DND-41 (cell line): ENCODE measurements at regions not wholly inside any gene's neighbourhood (a gene's known extent, or its start where the extent isn't known, plus 50 kb on each side); places are given as distances from the start of the nearest gene placed in this dataset.

Experiments
- CTCF ChIP-seq: IDR thresholded peaks from 2 replicates; pipeline ENCODE4 v1.5.1; 2012; ENCODE audit warnings: borderline replicate concordance, low read length, moderate library complexity, mild to moderate bottlenecking; ENCODE audit not compliant: poor library complexity, severe bottlenecking; ENCODE audit errors: extremely low read depth
- EZH2 ChIP-seq: IDR thresholded peaks from 3 replicates; pipeline ENCODE4 v1.6.1; 2012; ENCODE audit warnings: borderline replicate concordance, low read depth, mild to moderate bottlenecking, moderate library complexity, low read length, inconsistent platforms; ENCODE audit not compliant: severe bottlenecking

- TF ChIP-seq CTCF: no peak
- TF ChIP-seq EZH2: no peak
Observed at GRCh38 chr1:56385314-56385713, 194.0 kb downstream of the PLPP3 start.
